Mucosa of rectum (tissue), 2 donors: ENCODE measurements at regions not wholly inside any gene's neighbourhood (a gene's known extent, or its start where the extent isn't known, plus 50 kb on each side); places are given as distances from the start of the nearest gene placed in this dataset.
"Not testable (repeated sequence)": the region's sequence is repeated elsewhere in the genome, so short reads cannot be mapped to it uniquely, and the experiment has no call there.

Source experiments
- H3K27ac ChIP-seq, 2 donors: one replicate each; pipeline ENCODE4 v1.7.0; 2013; ENCODE audit warnings: inconsistent platforms in 2 of 2, low read depth in 2 of 2, low read length in 2 of 2
- H3K27me3 ChIP-seq, 2 donors: one replicate each; pipeline ENCODE4 v1.7.0; 2013; ENCODE audit warnings: low read length in 2 of 2; ENCODE audit not compliant: control insufficient read depth in 2 of 2, insufficient read depth in 2 of 2
- H3K36me3 ChIP-seq, 2 donors: one replicate each; pipeline ENCODE4 v1.7.0; 2013; ENCODE audit warnings: low read length in 2 of 2; ENCODE audit not compliant: control insufficient read depth in 2 of 2, insufficient read depth in 2 of 2
- H3K4me1 ChIP-seq, 2 donors: one replicate each; pipeline ENCODE4 v1.7.0; 2013; ENCODE audit warnings: low read length in 2 of 2, mild to moderate bottlenecking in 1 of 2; ENCODE audit not compliant: control insufficient read depth in 2 of 2, insufficient read depth in 2 of 2
- H3K4me3 ChIP-seq, 2 donors: one replicate each; pipeline ENCODE4 v1.7.0; 2013; ENCODE audit warnings: low read length in 2 of 2
- H3K9ac ChIP-seq, 2 donors: one replicate each; pipeline ENCODE4 v1.7.0; 2013; ENCODE audit warnings: low read length in 2 of 2, low read depth in 1 of 2, mild to moderate bottlenecking in 1 of 2
- H3K9me3 ChIP-seq, 2 donors: one replicate each; pipeline ENCODE4 v1.7.0; 2013; ENCODE audit warnings: low read length in 2 of 2; ENCODE audit not compliant: control insufficient read depth in 2 of 2
- donor health status: healthy.
- donor health status: Normal muscosa, but diverticular disease.

- H3K9ac ChIP-seq = no peak overlapping the region
- no peaks in the 10 kb centered on the region for H3K36me3 ChIP-seq
- no peaks in the 10 kb centered on the region for H3K27me3 ChIP-seq
- peaks cover 0 to 2% of the 10 kb centered on the region in 2 donors for H3K9me3 ChIP-seq
- no peak overlapping the region for H3K4me3 ChIP-seq
- no peaks in the 10 kb centered on the region for H3K4me1 ChIP-seq
- no peak overlapping the region for H3K27ac ChIP-seq
Observed at GRCh38 chrX:45992402-45993123, 552.7 kb downstream of the ZNF674 start.

- no peak overlapping the region for H3K4me3 ChIP-seq
- H3K27ac ChIP-seq = no peak overlapping the region
- no peaks in the 10 kb centered on the region for H3K4me1 ChIP-seq
- H3K36me3 ChIP-seq = no peaks in the 10 kb centered on the region
- H3K9ac ChIP-seq = no peak overlapping the region
- no peaks in the 10 kb centered on the region for H3K9me3 ChIP-seq
- H3K27me3 ChIP-seq = no peaks in the 10 kb centered on the region
Observed at GRCh38 chrX:45986971-45987370, 558.2 kb downstream of the ZNF674 start.

DNA sequence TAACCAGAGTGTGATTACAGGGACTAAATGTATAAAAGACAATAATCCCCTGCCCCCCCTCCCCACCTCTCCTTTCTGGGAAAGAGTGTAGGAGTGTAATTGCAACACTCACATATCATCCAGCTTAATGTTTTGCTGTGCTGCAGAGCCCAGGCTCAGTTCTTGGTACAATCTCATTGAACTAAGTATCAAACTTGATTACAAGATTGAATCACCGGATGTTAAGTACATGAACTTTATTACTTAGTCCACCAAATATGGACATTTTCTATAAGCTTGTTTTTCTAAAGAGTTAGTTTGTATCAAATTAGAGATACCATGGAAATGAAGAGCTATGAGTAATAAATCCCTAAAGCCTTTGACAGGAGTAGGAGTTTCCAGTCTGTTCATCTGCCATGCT, 559.1 kb downstream of the ZNF674 start:
- Histone ChIP-seq H3K9me3 (no peaks in the 10 kb centered on the region), H3K27ac (no peak overlapping the region), H3K36me3 (no peaks in the 10 kb centered on the region), H3K9ac (no peak overlapping the region), H3K4me1 (no peaks in the 10 kb centered on the region), H3K27me3 (no peaks in the 10 kb centered on the region), H3K4me3 (no peak overlapping the region)

DNA sequence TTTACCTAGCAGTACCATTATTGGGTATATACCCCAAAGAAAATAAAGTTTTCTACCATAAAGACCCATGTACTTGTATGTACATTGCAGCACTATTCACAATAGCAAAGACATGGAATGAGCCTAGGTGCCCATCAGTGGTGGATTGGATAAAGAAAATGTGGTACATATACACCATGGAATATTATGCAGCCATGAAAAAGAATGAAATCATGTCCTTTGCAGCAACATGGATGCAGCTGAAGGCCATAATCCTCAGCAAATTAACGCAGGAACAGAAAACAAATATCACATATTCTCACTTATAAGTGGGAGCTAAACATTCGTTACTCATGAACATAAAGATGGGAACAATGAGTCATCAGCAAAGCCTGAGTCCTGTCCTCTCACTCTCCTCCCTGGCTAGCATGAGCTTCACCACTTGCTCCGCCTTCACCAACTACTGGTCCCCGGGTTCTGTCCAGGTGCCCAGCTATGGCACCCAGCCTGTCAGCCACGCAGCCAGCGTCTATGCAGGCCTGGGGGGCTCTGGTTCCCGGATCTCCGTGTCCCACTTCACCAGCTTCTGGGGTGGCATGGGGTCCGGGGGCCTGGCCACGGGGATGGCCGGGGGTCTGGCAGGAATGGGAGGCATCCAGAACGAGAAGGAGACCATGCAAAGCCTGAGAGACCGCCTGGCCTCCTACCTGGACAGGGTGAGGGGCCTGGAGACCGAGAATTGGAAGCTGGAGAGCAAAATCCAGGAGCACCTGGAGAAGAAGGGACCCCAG, 562.1 kb downstream of the ZNF674 start:
- H3K4me1 ChIP-seq, H3K36me3 ChIP-seq: not testable (repeated sequence)

GRCh38 chrX:45980726-45981125, 564.5 kb downstream of the ZNF674 start:
- Histone ChIP-seq H3K4me3 (no peak overlapping the region), H3K9ac (no peak overlapping the region), H3K4me1 (no peaks in the 10 kb centered on the region), H3K9me3 (no peaks in the 10 kb centered on the region), H3K27ac (no peak overlapping the region), H3K36me3 (no peaks in the 10 kb centered on the region), H3K27me3 (no peaks in the 10 kb centered on the region)

More for the DNA sequence above, 562.1 kb downstream of the ZNF674 start:
- H3K9ac ChIP-seq, H3K4me3 ChIP-seq, H3K27me3 ChIP-seq, H3K9me3 ChIP-seq, H3K27ac ChIP-seq: not testable (repeated sequence)

GRCh38 chrX:45975633-45976032, 569.6 kb downstream of the ZNF674 start:
- H3K4me1 ChIP-seq = no peaks in the 10 kb centered on the region
- no peaks in the 10 kb centered on the region for H3K27me3 ChIP-seq
- no peak overlapping the region for H3K27ac ChIP-seq
- H3K4me3 ChIP-seq = no peak overlapping the region
- H3K9me3 ChIP-seq = no peaks in the 10 kb centered on the region
- H3K9ac ChIP-seq = no peak overlapping the region
- H3K36me3 ChIP-seq = no peaks in the 10 kb centered on the region

DNA sequence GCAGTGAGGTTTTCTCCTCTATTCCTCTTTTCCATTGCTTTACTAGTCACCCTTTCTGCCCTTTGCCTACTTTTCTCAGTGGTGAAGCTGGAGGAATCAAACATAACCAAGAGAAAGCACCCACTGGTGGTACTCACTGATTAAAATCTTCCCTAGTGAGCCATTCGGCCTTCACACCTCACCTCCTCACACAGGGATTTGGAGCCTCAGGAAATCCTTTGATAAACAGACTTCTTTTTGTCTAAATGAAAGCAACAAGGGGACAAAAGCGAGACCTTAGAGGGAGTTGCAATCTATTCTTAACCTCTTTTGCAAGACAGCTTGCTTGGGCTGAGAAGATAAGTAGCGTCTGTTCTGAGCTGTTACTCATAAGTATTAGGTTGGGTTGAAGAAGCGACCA, 572.6 kb downstream of the ZNF674 start:
- no peaks in the 10 kb centered on the region for H3K27me3 ChIP-seq
- H3K4me3 ChIP-seq = no peak overlapping the region

DNA sequence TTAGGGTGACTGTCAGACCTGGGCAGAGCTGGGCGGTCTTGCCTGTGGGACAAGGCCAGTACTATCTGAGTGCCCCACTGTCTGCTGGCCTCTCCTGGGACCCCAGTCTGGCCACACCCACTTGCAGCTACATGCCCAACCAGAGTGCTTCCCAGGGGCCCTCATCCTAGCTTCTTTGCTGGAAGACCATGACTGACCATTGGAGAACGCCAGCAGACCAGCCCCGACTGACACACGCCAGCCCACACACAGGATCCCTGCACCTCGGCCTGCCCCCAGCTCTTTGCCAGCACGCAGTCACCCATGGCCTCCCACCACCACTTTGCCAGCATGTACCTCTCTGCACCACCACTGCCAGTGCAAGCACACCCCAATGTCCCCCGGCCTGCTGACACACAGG, 585.7 kb downstream of the ZNF674 start:
- H3K27me3 ChIP-seq = peaks cover 0 to under 1% of the 10 kb centered on the region in 2 donors
- no peak overlapping the region for H3K27ac ChIP-seq
- H3K4me3 ChIP-seq = no peak overlapping the region
- no peak overlapping the region for H3K9ac ChIP-seq
- H3K9me3 ChIP-seq = no peaks in the 10 kb centered on the region
- no peaks in the 10 kb centered on the region for H3K4me1 ChIP-seq
- H3K36me3 ChIP-seq = no peaks in the 10 kb centered on the region

More for the DNA sequence above, 572.6 kb downstream of the ZNF674 start:
- H3K27ac ChIP-seq = no peak overlapping the region
- H3K36me3 ChIP-seq = no peaks in the 10 kb centered on the region
- no peaks in the 10 kb centered on the region for H3K4me1 ChIP-seq
- no peak overlapping the region for H3K9ac ChIP-seq
- H3K9me3 ChIP-seq = no peaks in the 10 kb centered on the region

GRCh38 chrX:45956191-45956870, 588.9 kb downstream of the ZNF674 start:
- no peaks in the 10 kb centered on the region for H3K4me1 ChIP-seq
- H3K36me3 ChIP-seq = no peaks in the 10 kb centered on the region
- H3K27ac ChIP-seq = no peak overlapping the region
- H3K4me3 ChIP-seq = no peak overlapping the region
- H3K9me3 ChIP-seq = no peaks in the 10 kb centered on the region
- peaks cover 0 to 2% of the 10 kb centered on the region in 2 donors for H3K27me3 ChIP-seq
- no peak overlapping the region for H3K9ac ChIP-seq

DNA sequence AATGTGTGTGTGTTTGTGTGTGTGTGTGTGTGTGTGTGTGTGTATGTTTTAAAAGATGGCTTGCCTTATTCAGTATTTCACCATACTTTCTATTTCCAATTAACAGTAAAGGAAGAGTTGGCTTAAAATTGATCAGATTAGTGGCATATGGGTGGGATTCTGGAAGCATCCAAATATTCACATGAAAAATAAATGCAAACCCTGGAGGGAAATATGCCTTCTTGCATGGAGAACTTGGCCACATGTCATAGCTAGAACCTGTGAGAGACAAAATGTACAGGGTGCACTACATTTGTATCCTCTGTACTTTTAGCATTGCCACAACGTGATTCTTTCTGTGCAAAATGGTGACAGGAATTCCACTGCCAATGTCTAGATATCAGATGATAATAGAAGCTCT, 589.6 kb downstream of the ZNF674 start:
- Histone ChIP-seq H3K27ac (no peak overlapping the region), H3K4me3 (no peak overlapping the region), H3K9me3 (no peaks in the 10 kb centered on the region), H3K27me3 (peaks cover 0 to 2% of the 10 kb centered on the region in 2 donors), H3K9ac (no peak overlapping the region), H3K36me3 (no peaks in the 10 kb centered on the region), H3K4me1 (no peaks in the 10 kb centered on the region)
